H1 (cell line): ENCODE measurements at regions not wholly inside any gene's neighbourhood (a gene's known extent, or its start where the extent isn't known, plus 50 kb on each side); places are given as distances from the start of the nearest gene placed in this dataset.

Experiments used
- CTCF ChIA-PET: fragments of 300-600 bp; sonication (Branson Sonifier 250); formaldehyde crosslinking; loops from one replicate; lab custom pipeline; 2021; ENCODE audit not compliant: partially characterized antibody; lab: Charles Lee
- POLR2A ChIA-PET: fragments of 300-600 bp; sonication (Branson Sonifier 250); formaldehyde crosslinking; loops from one replicate; lab custom pipeline; 2021; ENCODE audit warnings: inconsistent platforms; ENCODE audit not compliant: partially characterized antibody; lab: Charles Lee
- DNase-seq, 2 experiments: peaks; one replicate each; pipeline versions ENCODE4 v3.0.0 to v3.0.0-alpha.2; 2010 to 2022; ENCODE audit warnings: low spot score in 2 of 2, low read depth in 1 of 2, mixed read lengths in 1 of 2
- FAIRE-seq: peaks from 2 replicates; lab custom pipeline; 2011; peaks lifted over from hg19 to GRCh38; lab: Jason Lieb, UNC
- H2AFZ ChIP-seq: 2 replicates; pipeline ENCODE4 v1.8.1; 2012; ENCODE audit warnings: low read length, inconsistent platforms
- H2AK5ac ChIP-seq: 2 replicates; pipeline ENCODE4 v1.6.1; 2013; ENCODE audit warnings: low read depth, low read length
- H2BK120ac ChIP-seq: replicated peaks from 2 replicates; pipeline ENCODE3; 2013; ENCODE audit warnings: low read depth, low read length, inconsistent platforms
- H2BK12ac ChIP-seq: 2 replicates; pipeline ENCODE4 v1.6.1; 2013; ENCODE audit warnings: low read depth, low read length
- H2BK15ac ChIP-seq: 2 replicates; pipeline ENCODE4 v1.6.1; 2013; ENCODE audit warnings: low read length
- H2BK20ac ChIP-seq: 2 replicates; pipeline ENCODE4 v1.6.1; 2013; ENCODE audit warnings: low read length
- H2BK5ac ChIP-seq: 2 replicates; pipeline ENCODE4 v1.6.1; 2013; ENCODE audit warnings: low read depth, low read length
- H3K14ac ChIP-seq: 2 replicates; pipeline ENCODE4 v1.6.1; 2013; ENCODE audit warnings: inconsistent platforms; ENCODE audit not compliant: insufficient read length
- H3K18ac ChIP-seq: 2 replicates; pipeline ENCODE4 v1.6.1; 2013; ENCODE audit warnings: low read length; ENCODE audit errors: extremely low read depth
- H3K23ac ChIP-seq: 2 replicates; pipeline ENCODE4 v1.6.1; 2013; ENCODE audit warnings: inconsistent platforms; ENCODE audit not compliant: insufficient read length
- H3K23me2 ChIP-seq: 2 replicates; pipeline ENCODE4 v1.6.1; 2013; ENCODE audit warnings: low read depth, low read length
- H3K27ac ChIP-seq: 2 replicates; pipeline ENCODE4 v1.6.1; 2011; ENCODE audit warnings: low read depth, low read length, inconsistent platforms
- H3K27me3 ChIP-seq, 4 experiments: replicated peaks in 1 of 4; 1 replicate in 1 of 4; 2 replicates in 3 of 4; pipeline versions ENCODE4 v1.6.1 to v1.8.1; 2011 to 2013; ENCODE audit warnings: low read length in 3 of 4, mild to moderate bottlenecking in 3 of 4, inconsistent platforms in 2 of 4, mixed read lengths in 2 of 4, moderate library complexity in 1 of 4; ENCODE audit not compliant: control insufficient read depth in 3 of 4, insufficient read depth in 3 of 4; ENCODE audit errors: extremely low read depth in 1 of 4
- H3K36me3 ChIP-seq, 4 experiments: 2 replicates each; pipeline versions ENCODE4 v1.6.1 to v1.8.1; 2011 to 2013; ENCODE audit warnings: mild to moderate bottlenecking in 4 of 4, low read length in 3 of 4, moderate library complexity in 2 of 4, control low read depth in 1 of 4, inconsistent platforms in 1 of 4; ENCODE audit not compliant: insufficient read depth in 4 of 4, control insufficient read depth in 2 of 4
- H3K4ac ChIP-seq: replicated peaks from 2 replicates; pipeline ENCODE3; 2013; ENCODE audit warnings: low read length, low read depth, mixed read lengths, inconsistent platforms; ENCODE audit not compliant: insufficient read length
- H3K4me1 ChIP-seq, 4 experiments: replicated peaks in 1 of 4; 1 replicate in 1 of 4; 2 replicates in 3 of 4; pipeline versions ENCODE4 v1.6.1 to v1.8.1; 2011 to 2013; ENCODE audit warnings: low read length in 3 of 4, inconsistent platforms in 2 of 4, mixed read lengths in 1 of 4; ENCODE audit not compliant: insufficient read depth in 4 of 4, control insufficient read depth in 3 of 4
- H3K4me2 ChIP-seq, 2 experiments: 2 replicates each; pipeline versions ENCODE4 v1.6.1 to v1.8.1; 2011 to 2013; ENCODE audit warnings: low read depth in 2 of 2, low read length in 2 of 2, control low read depth in 1 of 2, inconsistent platforms in 1 of 2, mild to moderate bottlenecking in 1 of 2; ENCODE audit not compliant: insufficient read depth in 1 of 2
- H3K4me3 ChIP-seq, 4 experiments: fragments of 200-600, 300-600 bp in 1 of 4; sonication (generic), shearing (Covaris generic), sonication (Bioruptor Twin) in 1 of 4; 2 replicates each; pipeline versions ENCODE4 v1.5.1 to v1.8.1; 2011 to 2016; ENCODE audit warnings: low read length in 4 of 4, low read depth in 3 of 4, control low read depth in 2 of 4, inconsistent platforms in 2 of 4, mild to moderate bottlenecking in 2 of 4, mixed read lengths in 1 of 4, moderate library complexity in 1 of 4; ENCODE audit not compliant: insufficient read depth in 2 of 4; ENCODE audit errors: extremely low read depth in 1 of 4
- H3K56ac ChIP-seq: replicated peaks from 2 replicates; pipeline ENCODE3; 2013; ENCODE audit warnings: low read depth, mild to moderate bottlenecking, mixed read lengths, low read length, inconsistent platforms; ENCODE audit not compliant: insufficient read length
- H3K79me1 ChIP-seq: 2 replicates; pipeline ENCODE4 v1.6.1; 2013; ENCODE audit warnings: low read depth, low read length, control low read depth
- H3K79me2 ChIP-seq, 2 experiments: 2 replicates each; pipeline versions ENCODE4 v1.6.1 to v1.8.1; 2012 to 2013; ENCODE audit warnings: low read length in 2 of 2, mild to moderate bottlenecking in 2 of 2, inconsistent platforms in 1 of 2; ENCODE audit not compliant: insufficient read depth in 2 of 2, control insufficient read depth in 1 of 2
- H3K9ac ChIP-seq, 4 experiments: replicated peaks in 1 of 4; 1 replicate in 1 of 4; 2 replicates in 3 of 4; pipeline versions ENCODE4 v1.6.1 to v1.8.1; 2011 to 2013; ENCODE audit warnings: low read depth in 3 of 4, low read length in 3 of 4, control low read depth in 2 of 4, mild to moderate bottlenecking in 2 of 4, moderate library complexity in 2 of 4, inconsistent platforms in 1 of 4; ENCODE audit errors: extremely low read depth in 1 of 4
- H3K9me3 ChIP-seq, 2 experiments: 2 replicates each; pipeline versions ENCODE4 v1.6.1 to v1.8.1; 2012 to 2013; ENCODE audit warnings: mild to moderate bottlenecking in 2 of 2, moderate library complexity in 2 of 2, control low read depth in 1 of 2, inconsistent platforms in 1 of 2, low read depth in 1 of 2, low read length in 1 of 2, mixed read lengths in 1 of 2; ENCODE audit not compliant: insufficient read depth in 2 of 2
- H4K20me1 ChIP-seq, 2 experiments: replicated peaks in 1 of 2; 2 replicates each; pipeline versions ENCODE3 to v1.8.1; 2011 to 2013; ENCODE audit warnings: inconsistent platforms in 2 of 2, low read length in 2 of 2, mild to moderate bottlenecking in 1 of 2; ENCODE audit not compliant: insufficient read depth in 2 of 2, control insufficient read depth in 1 of 2
- H4K5ac ChIP-seq: 2 replicates; pipeline ENCODE4 v1.6.1; 2013; ENCODE audit warnings: low read length, low read depth, mixed read lengths, inconsistent platforms; ENCODE audit not compliant: insufficient read length
- H4K8ac ChIP-seq: 2 replicates; pipeline ENCODE4 v1.8.0; 2013; ENCODE audit warnings: mild to moderate bottlenecking, moderate library complexity, low read length, inconsistent platforms; ENCODE audit not compliant: insufficient read depth; ENCODE audit errors: extremely low read depth
- H4K91ac ChIP-seq: replicated peaks from 2 replicates; pipeline ENCODE3; 2013; ENCODE audit warnings: low read length, mixed read lengths, inconsistent platforms; ENCODE audit not compliant: insufficient read length
- GTF2F1 ChIP-seq: IDR thresholded peaks from 2 replicates; pipeline ENCODE4 v1.6.1; 2012; ENCODE audit warnings: low read depth, low read length, improper control_type of control experiment, borderline replicate concordance
- HDAC2 ChIP-seq, 2 experiments: fragments of 300-600 bp in 1 of 2; sonication (generic) in 1 of 2; IDR thresholded peaks; 2 replicates each; pipeline ENCODE4 v1.6.1; 2011 to 2012; ENCODE audit warnings: low read depth in 2 of 2, low read length in 2 of 2, mild to moderate bottlenecking in 2 of 2, moderate library complexity in 2 of 2, borderline replicate concordance in 1 of 2, inconsistent platforms in 1 of 2
- JUN ChIP-seq: IDR thresholded peaks from 2 replicates; pipeline ENCODE4 v1.6.1; 2011; ENCODE audit warnings: low read depth, mild to moderate bottlenecking, improper control_type of control experiment, low read length
- NANOG ChIP-seq: IDR thresholded peaks from 2 replicates; pipeline ENCODE4 v1.6.1; 2011; ENCODE audit warnings: low read length, low read depth, mild to moderate bottlenecking, inconsistent platforms; ENCODE audit not compliant: insufficient read depth, poor library complexity, severe bottlenecking
- RXRA ChIP-seq: IDR thresholded peaks from 2 replicates; pipeline ENCODE4 v1.6.1; 2011; ENCODE audit warnings: low read depth, mild to moderate bottlenecking, low read length, moderate library complexity; ENCODE audit not compliant: insufficient read depth
- WGBS, 2 experiments: shearing (Covaris generic) in 1 of 2; methylation state at CpG; one replicate each; pipeline versions ENCODE4 v1.1.6 to v1.1.7; 2013 to 2015; ENCODE audit warnings: low lambda C conversion rate in 2 of 2, mixed read lengths in 2 of 2, inconsistent platforms in 1 of 2, low coverage in 1 of 2, missing lambda C conversion rate in 1 of 2; ENCODE audit not compliant: insufficient replicate concordance in 2 of 2, insufficient coverage in 1 of 2, insufficient read length in 1 of 2; ENCODE audit errors: extremely low coverage in 1 of 2, missing lambda C conversion rate in 1 of 2; 5-methylcytosine and 5-hydroxymethylcytosine counted together

DNA sequence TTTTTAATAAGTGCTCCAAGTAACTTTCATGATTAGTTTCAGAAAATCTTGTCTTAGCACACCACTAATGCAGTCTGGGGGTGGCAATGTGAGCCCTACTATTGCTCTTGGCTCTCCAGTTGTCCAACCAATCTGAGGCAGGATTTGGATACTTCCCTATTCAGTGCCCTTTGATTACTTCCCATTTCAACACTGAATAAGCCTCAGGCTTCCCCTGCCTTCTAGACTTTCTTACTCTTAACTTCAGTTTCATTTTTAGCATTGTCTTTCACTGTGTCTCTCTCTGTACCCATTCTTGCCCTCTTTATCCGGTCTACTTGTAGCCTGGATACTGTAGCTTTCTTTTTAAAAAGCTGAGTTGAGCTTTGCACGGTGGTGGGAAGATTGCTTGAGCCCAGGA lies 186.1 kb downstream of the C9orf152 start:
- Histone ChIP-seq H3K27me3 (no peaks in the 10 kb centered on the region), H2BK5ac (no peak overlapping the region), H3K4me1 (0 out of 7 replicates have a peak, but pooled peaks cover 0 to 2% (median 0%) of the 10 kb centered on the region in 4 experiments), H4K5ac (no peak overlapping the region), H3K56ac (no peak overlapping the region), H3K4me2 (no peak overlapping the region), H2AFZ (no peak overlapping the region), H3K27ac (no peak overlapping the region), H2BK120ac (no peak overlapping the region), H2AK5ac (no peak overlapping the region), H3K14ac (no peak overlapping the region), H3K4me3 (no peak overlapping the region), H2BK20ac (no peak overlapping the region), H4K91ac (no peak overlapping the region), H4K20me1 (no peaks in the 10 kb centered on the region), H3K79me1 (no peaks in the 10 kb centered on the region), H3K23ac (no peak overlapping the region), H3K18ac (no peak overlapping the region), H3K23me2 (no peaks in the 10 kb centered on the region), H3K9ac (no peak overlapping the region), H3K4ac (no peak overlapping the region), H2BK12ac (no peak overlapping the region), H3K79me2 (no peaks in the 10 kb centered on the region), H2BK15ac (no peak overlapping the region), H4K8ac (no peak overlapping the region), H3K9me3 (no peaks in the 10 kb centered on the region), H3K36me3 (no peaks in the 10 kb centered on the region)
- no peak for FAIRE-seq
- WGBS, 2 experiments = 89% methylated on average over 2 of the region's 2 CpGs; no CpG with 5 or more reads in 1 of the 2 experiments
- ChIA-PET POLR2A (no interaction called here), CTCF (interaction anchor here (0.9 to 1.9 kb wide), 3 partner anchors 8 to 26 kb away, joined by 3 to 4 read pairs (median 3); no protein-coding TSS in a partner anchor)
- DNase-seq = no peak
- TF ChIP-seq GTF2F1 (no peak), HDAC2 (IDR thresholded peaks at IDR 0.05; ENCODE audit: borderline replicate concordance in 1 of 2, low read depth in 2 of 2, low read length in 2 of 2) (no peak), RXRA (no peak), NANOG (no peak), JUN (no peak)
